Stomach (tissue), 4 donors: ENCODE measurements at regions not wholly inside any gene's neighbourhood (a gene's known extent, or its start where the extent isn't known, plus 50 kb on each side); places are given as distances from the start of the nearest gene placed in this dataset.

Source experiments
- CTCF ChIP-seq, 7 experiments: fragments of 450-650 bp in 4 of 7; fragments of 200-600 bp in 3 of 7; sonication (generic) in 3 of 7; IDR thresholded peaks; one replicate each; pipeline ENCODE4 v1.5.1; 2016 to 2019; ENCODE audit warnings: antibody characterized with exemption in 7 of 7, control low read depth in 2 of 7, mild to moderate bottlenecking in 1 of 7
- EP300 ChIP-seq: sonication (generic); formaldehyde crosslinking; IDR thresholded peaks from one replicate; pipeline ENCODE4 v1.6.1; 2017; ENCODE audit warnings: antibody characterized with exemption

- no peak for TF ChIP-seq CTCF (IDR thresholded peaks at IDR 0.05)
- no peak for TF ChIP-seq EP300
Measured at GRCh38 chr5:29588236-29588635, 1605.2 kb upstream of the CDH6 start.
